ENCODE measurements at regions not wholly inside any gene's neighbourhood (a gene's known extent, or its start where the extent isn't known, plus 50 kb on each side); places are given as distances from the start of the nearest gene placed in this dataset.

- intact Hi-C loops (cut with micrococcal nuclease; ENCODE audit: unreplicated experiment) (no loop called here), in situ Hi-C loops (cut with HindIII; ENCODE audit: extremely low pct_ligation_motif_present, low pct_unique_long_range_greater_than_20kb) (no loop called here)
- H3K9ac ChIP-seq (ENCODE audit: insufficient read depth, low read depth, low read length): no peak overlapping the region
- no peaks in the 10 kb centered on the region for H4K20me1 ChIP-seq (ENCODE audit: insufficient read depth, low read length)
- no peak for DNase-seq (ENCODE audit: low spot score)
- TF ChIP-seq ZNF790 (CRISPR knock-in tag; IDR thresholded peaks at IDR 0.05; ENCODE audit: borderline replicate concordance): no peak
- no peak for TF ChIP-seq REL (CRISPR knock-in tag; conservative IDR thresholded peaks at IDR 0.05)
- no peak for TF ChIP-seq ARHGAP35 (CRISPR knock-in tag; IDR thresholded peaks at IDR 0.05; ENCODE audit: borderline replicate concordance)
- TF ChIP-seq ZBTB2 (CRISPR knock-in tag; IDR thresholded peaks at IDR 0.05; ENCODE audit: low read depth): no peak
- no peak overlapping the region for H3K4me3 ChIP-seq (replicated peaks in 1 of 3; ENCODE audit: insufficient read depth in 1 of 3, low read depth in 2 of 3, low read length in 3 of 3)
- ChIA-PET POLR2A (no interaction called here), CTCF (ENCODE audit: low intra/inter-chr PET ratio, low total read pairs) (no interaction called here)
- WGBS (ENCODE audit: low lambda C conversion rate): 8% methylated on average over 4 of the region's 4 CpGs
- no peaks in the 10 kb centered on the region for H3K9me3 ChIP-seq (ENCODE audit: low read length)
- H3K4me1 ChIP-seq (ENCODE audit: insufficient read depth, low read length): no peaks in the 10 kb centered on the region
- ATAC-seq: no peak
- no peak overlapping the region for H2AFZ ChIP-seq (ENCODE audit: low read length)
- H3K36me3 ChIP-seq (replicated peaks in 1 of 2; ENCODE audit: control insufficient read depth in 1 of 2, insufficient read depth in 2 of 2, low read length in 2 of 2): no peaks in the 10 kb centered on the region
- no peak overlapping the region for H3K27ac ChIP-seq (ENCODE audit: extremely low read length, insufficient read depth, low read length)
- no peak overlapping the region for H3K4me2 ChIP-seq (ENCODE audit: low read depth, low read length)
- no peaks in the 10 kb centered on the region for H3K27me3 ChIP-seq (ENCODE audit: control insufficient read depth in 1 of 2, insufficient read depth in 2 of 2, low read length in 2 of 2)
- BruUV-seq (replicated peaks): no TSS peak
- FAIRE-seq: no peak
- H3K79me2 ChIP-seq (ENCODE audit: insufficient read depth, low read length): no peaks in the 10 kb centered on the region
Measured at GRCh38 chr16:65455761-65456160, 333.9 kb upstream of the CDH11 start.

DNA sequence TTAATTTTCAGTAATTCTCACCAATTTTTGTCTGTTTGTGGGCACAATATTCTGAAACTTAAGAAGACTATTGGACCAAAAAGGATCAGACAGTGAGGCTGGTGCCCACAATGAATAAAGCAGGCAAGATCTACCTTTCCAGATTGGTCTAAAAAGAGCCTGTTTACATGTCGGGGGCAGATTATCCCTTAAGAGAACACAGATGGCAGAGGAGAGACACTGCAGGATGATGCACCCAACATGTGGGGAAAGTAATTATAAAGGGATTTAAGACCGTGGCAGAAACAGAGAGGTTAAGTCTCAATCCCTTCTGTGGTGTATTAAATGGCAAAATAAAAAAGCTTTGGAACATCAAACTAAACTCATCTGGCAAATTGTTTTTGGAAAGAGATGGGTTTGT is 331.8 kb upstream of the CDH11 start:
- no peaks in the 10 kb centered on the region for H3K36me3 ChIP-seq (replicated peaks in 1 of 2; ENCODE audit: control insufficient read depth in 1 of 2, insufficient read depth in 2 of 2, low read length in 2 of 2)
- peaks cover 16% of the 10 kb centered on the region for H3K9me3 ChIP-seq (ENCODE audit: low read length)
- CTCF ChIA-PET (ENCODE audit: low intra/inter-chr PET ratio, low total read pairs): no interaction called here
- no peak overlapping the region for H3K27ac ChIP-seq (ENCODE audit: extremely low read length, insufficient read depth, low read length)
- FAIRE-seq (no peak), DNase-seq (ENCODE audit: low spot score) (no peak), ATAC-seq (no peak)
- no peak overlapping the region for H3K9ac ChIP-seq (ENCODE audit: insufficient read depth, low read depth, low read length)
- WGBS (ENCODE audit: low lambda C conversion rate): 13% methylated on average over 2 of the region's 2 CpGs
- intact Hi-C loops (cut with micrococcal nuclease; ENCODE audit: unreplicated experiment) (no loop called here), in situ Hi-C loops (cut with HindIII; ENCODE audit: extremely low pct_ligation_motif_present, low pct_unique_long_range_greater_than_20kb) (no loop called here)
- H3K27me3 ChIP-seq (ENCODE audit: control insufficient read depth in 1 of 2, insufficient read depth in 2 of 2, low read length in 2 of 2): no peaks in the 10 kb centered on the region
- no TSS peak for BruUV-seq (replicated peaks)
- no peak overlapping the region for H3K4me2 ChIP-seq (ENCODE audit: low read depth, low read length)
- H2AFZ ChIP-seq (ENCODE audit: low read length): no peak overlapping the region
- no peak overlapping the region for H3K4me3 ChIP-seq (replicated peaks in 1 of 3; ENCODE audit: insufficient read depth in 1 of 3, low read depth in 2 of 3, low read length in 3 of 3)
- no peaks in the 10 kb centered on the region for H4K20me1 ChIP-seq (ENCODE audit: insufficient read depth, low read length)
- H3K4me1 ChIP-seq (ENCODE audit: insufficient read depth, low read length): no peaks in the 10 kb centered on the region
- POLR2A ChIA-PET: no interaction called here
- no peaks in the 10 kb centered on the region for H3K79me2 ChIP-seq (ENCODE audit: insufficient read depth, low read length)
- TF ChIP-seq SNAPC2 (CRISPR knock-in tag; IDR thresholded peaks at IDR 0.05) (no peak), TBX2 (CRISPR knock-in tag; IDR thresholded peaks at IDR 0.05; ENCODE audit: borderline replicate concordance) (no peak), SMC3 (IDR thresholded peaks at IDR 0.05; ENCODE audit: low read length) (no peak), ZNF10 (CRISPR knock-in tag; IDR thresholded peaks at IDR 0.05; ENCODE audit: borderline replicate concordance, low read depth) (no peak), MTF1 (CRISPR knock-in tag; IDR thresholded peaks at IDR 0.05) (no peak), EED (CRISPR knock-in tag; IDR thresholded peaks at IDR 0.05) (no peak), ZNF672 (CRISPR knock-in tag; IDR thresholded peaks at IDR 0.05) (no peak)
